ENCODE measurements at regions not wholly inside any gene's neighbourhood (a gene's known extent, or its start where the extent isn't known, plus 50 kb on each side); places are given as distances from the start of the nearest gene placed in this dataset.

DNA sequence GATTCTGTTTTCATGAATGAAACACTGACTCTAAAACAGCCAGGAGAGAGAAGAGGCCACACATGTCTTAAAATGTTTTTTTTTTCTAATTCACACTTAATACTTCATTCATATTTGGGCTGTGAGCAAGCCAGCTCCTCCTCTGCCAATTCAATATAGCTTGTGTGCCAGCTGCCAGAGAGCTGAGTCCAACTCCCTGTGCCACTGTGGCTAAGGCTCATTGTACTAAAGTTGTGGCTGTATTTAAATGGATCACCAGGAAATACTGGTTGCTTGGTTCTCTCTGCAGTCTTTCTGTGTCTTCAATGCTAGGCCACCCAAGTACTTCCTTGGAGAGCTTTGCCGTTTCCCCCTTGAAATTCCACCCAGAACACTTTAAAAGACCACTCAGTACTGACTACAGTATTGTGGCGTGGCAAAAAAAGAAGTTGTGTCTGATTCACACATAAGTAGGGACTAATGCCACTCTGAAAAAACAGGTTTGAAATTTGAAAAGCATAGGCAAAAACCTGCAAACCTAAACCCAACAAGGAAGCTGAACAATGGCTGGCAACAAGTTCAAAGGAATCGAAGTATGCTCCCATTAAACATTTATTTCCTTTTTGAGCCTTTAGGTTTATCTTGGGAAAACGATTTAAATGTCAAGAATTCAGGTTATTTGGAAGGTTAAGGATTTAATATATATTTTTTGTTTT, 524.7 kb downstream of the DIPK2A start:
- TF ChIP-seq POLR2AphosphoS5 (IDR thresholded peaks at IDR 0.05; ENCODE audit: low read depth, low read length): no peak
- no peak for TF ChIP-seq POLR2A (IDR thresholded peaks at IDR 0.05; ENCODE audit: low read depth, low read length)
- no peak for TF ChIP-seq TAF1 (IDR thresholded peaks at IDR 0.05; ENCODE audit: borderline replicate concordance, low read depth, low read length)
